ENCODE measurements at regions not wholly inside any gene's neighbourhood (a gene's known extent, or its start where the extent isn't known, plus 50 kb on each side); places are given as distances from the start of the nearest gene placed in this dataset.
"Not testable (repeated sequence)": the region's sequence is repeated elsewhere in the genome, so short reads cannot be mapped to it uniquely, and the experiment has no call there.

- DNase-seq (ENCODE audit: low read depth, low spot score) = no peak
These were observed 54.4 kb upstream of the BMP4 start for GRCh38 chr14:54010981-54011380.

- no peak for DNase-seq (ENCODE audit: low read depth, low spot score)
These were observed 66.4 kb upstream of the BMP4 start for GRCh38 chr14:54023027-54023426.

GRCh38 chr14:54025661-54026060 lies 69.0 kb upstream of the BMP4 start:
- DNase-seq (ENCODE audit: low read depth, low spot score) = no peak

GRCh38 chr14:54026671-54027070 lies 70.0 kb upstream of the BMP4 start:
- DNase-seq (ENCODE audit: low read depth, low spot score) = no peak

- not testable (repeated sequence) for DNase-seq (ENCODE audit: low read depth, low spot score)
These were observed 74.4 kb upstream of the BMP4 start for GRCh38 chr14:54030996-54031395.

GRCh38 chr14:54033285-54033684 lies 76.7 kb upstream of the BMP4 start:
- not testable (repeated sequence) for DNase-seq (ENCODE audit: low read depth, low spot score)

GRCh38 chr14:54038724-54039123 lies 82.1 kb upstream of the BMP4 start:
- no peak for DNase-seq (ENCODE audit: low read depth, low spot score)

- no peak for DNase-seq (ENCODE audit: low read depth, low spot score)
These were observed 82.7 kb upstream of the BMP4 start for GRCh38 chr14:54039311-54039710.

- no peak for DNase-seq (ENCODE audit: low read depth, low spot score)
These were observed 84.2 kb upstream of the BMP4 start for GRCh38 chr14:54040846-54041245.

- DNase-seq (ENCODE audit: low read depth, low spot score) = no peak
These were observed 89.6 kb upstream of the BMP4 start for GRCh38 chr14:54046250-54046649.

GRCh38 chr14:54047645-54048308 lies 91.2 kb upstream of the BMP4 start:
- no peak for DNase-seq (ENCODE audit: low read depth, low spot score)

GRCh38 chr14:54048311-54048710 lies 91.7 kb upstream of the BMP4 start:
- DNase-seq (ENCODE audit: low read depth, low spot score) = no peak

- DNase-seq (ENCODE audit: low read depth, low spot score) = no peak
These were observed 92.1 kb upstream of the BMP4 start for GRCh38 chr14:54048736-54049135.

GRCh38 chr14:54050759-54051158 lies 94.1 kb upstream of the BMP4 start:
- DNase-seq (ENCODE audit: low read depth, low spot score) = no peak

- DNase-seq (ENCODE audit: low read depth, low spot score) = no peak
These were observed 96.2 kb upstream of the BMP4 start for GRCh38 chr14:54052696-54053385.

GRCh38 chr14:54053386-54053745 lies 96.7 kb upstream of the BMP4 start:
- no peak for DNase-seq (ENCODE audit: low read depth, low spot score)

GRCh38 chr14:54058505-54058904 lies 101.9 kb upstream of the BMP4 start:
- no peak for DNase-seq (ENCODE audit: low read depth, low spot score)

GRCh38 chr14:54083549-54084239 lies 127.1 kb upstream of the BMP4 start:
- DNase-seq (ENCODE audit: low read depth, low spot score) = no peak

- no peak for DNase-seq (ENCODE audit: low read depth, low spot score)
These were observed 128.7 kb upstream of the BMP4 start for GRCh38 chr14:54085232-54085761.

GRCh38 chr14:54085841-54086240 lies 129.2 kb upstream of the BMP4 start:
- no peak for DNase-seq (ENCODE audit: low read depth, low spot score)

GRCh38 chr14:54086767-54087166 lies 130.1 kb upstream of the BMP4 start:
- DNase-seq (ENCODE audit: low read depth, low spot score) = no peak

GRCh38 chr14:54087376-54087775 lies 130.8 kb upstream of the BMP4 start:
- DNase-seq (ENCODE audit: low read depth, low spot score) = no peak

- DNase-seq (ENCODE audit: low read depth, low spot score) = no peak
These were observed 131.6 kb upstream of the BMP4 start for GRCh38 chr14:54088271-54088670.
